ENCODE measurements at regions not wholly inside any gene's neighbourhood (a gene's known extent, or its start where the extent isn't known, plus 50 kb on each side); places are given as distances from the start of the nearest gene placed in this dataset.
"Not testable (repeated sequence)": the region's sequence is repeated elsewhere in the genome, so short reads cannot be mapped to it uniquely, and the experiment has no call there.

DNA sequence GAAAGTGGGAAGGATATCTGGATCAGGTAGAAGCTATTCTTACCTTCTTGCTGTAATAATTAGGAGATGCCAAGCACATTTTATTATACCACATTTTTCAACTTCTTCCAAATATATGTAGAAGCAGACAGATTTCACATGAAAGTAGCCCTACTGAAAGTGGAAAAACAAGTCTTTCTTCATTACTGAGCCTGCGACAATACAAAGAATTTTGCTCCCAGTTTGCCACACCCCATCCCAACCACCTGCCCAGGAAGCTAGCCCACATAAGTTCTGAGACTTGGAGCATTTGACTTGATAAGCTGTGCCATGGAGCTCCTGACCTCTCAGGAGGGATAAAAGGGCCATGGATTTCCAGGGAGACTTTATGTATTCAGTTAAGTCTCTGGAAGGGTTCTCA, 249.1 kb upstream of the ADCY2 start:
- TF ChIP-seq POLR2A (IDR thresholded peaks at IDR 0.05): no peak
- TF ChIP-seq, protein P1, sequence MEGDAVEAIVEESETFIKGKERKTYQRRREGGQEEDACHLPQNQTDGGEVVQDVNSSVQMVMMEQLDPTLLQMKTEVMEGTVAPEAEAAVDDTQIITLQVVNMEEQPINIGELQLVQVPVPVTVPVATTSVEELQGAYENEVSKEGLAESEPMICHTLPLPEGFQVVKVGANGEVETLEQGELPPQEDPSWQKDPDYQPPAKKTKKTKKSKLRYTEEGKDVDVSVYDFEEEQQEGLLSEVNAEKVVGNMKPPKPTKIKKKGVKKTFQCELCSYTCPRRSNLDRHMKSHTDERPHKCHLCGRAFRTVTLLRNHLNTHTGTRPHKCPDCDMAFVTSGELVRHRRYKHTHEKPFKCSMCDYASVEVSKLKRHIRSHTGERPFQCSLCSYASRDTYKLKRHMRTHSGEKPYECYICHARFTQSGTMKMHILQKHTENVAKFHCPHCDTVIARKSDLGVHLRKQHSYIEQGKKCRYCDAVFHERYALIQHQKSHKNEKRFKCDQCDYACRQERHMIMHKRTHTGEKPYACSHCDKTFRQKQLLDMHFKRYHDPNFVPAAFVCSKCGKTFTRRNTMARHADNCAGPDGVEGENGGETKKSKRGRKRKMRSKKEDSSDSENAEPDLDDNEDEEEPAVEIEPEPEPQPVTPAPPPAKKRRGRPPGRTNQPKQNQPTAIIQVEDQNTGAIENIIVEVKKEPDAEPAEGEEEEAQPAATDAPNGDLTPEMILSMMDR (IDR thresholded peaks at IDR 0.05): no peak
- 24 to 38% methylated on average over 1 of the region's 1 CpG for WGBS, 2 donors
- no peaks in the 10 kb centered on the region for H3K4me1 ChIP-seq
- DNase-seq: no peak
- no peaks in the 10 kb centered on the region for H3K9me3 ChIP-seq
- no peaks in the 10 kb centered on the region for H3K36me3 ChIP-seq
- intact Hi-C loops (cut with DNase I): no loop called here
- no peaks in the 10 kb centered on the region for H3K27me3 ChIP-seq
- no peak overlapping the region for H3K27ac ChIP-seq
- H3K4me3 ChIP-seq (replicated peaks in 1 of 3): no peak overlapping the region

DNA sequence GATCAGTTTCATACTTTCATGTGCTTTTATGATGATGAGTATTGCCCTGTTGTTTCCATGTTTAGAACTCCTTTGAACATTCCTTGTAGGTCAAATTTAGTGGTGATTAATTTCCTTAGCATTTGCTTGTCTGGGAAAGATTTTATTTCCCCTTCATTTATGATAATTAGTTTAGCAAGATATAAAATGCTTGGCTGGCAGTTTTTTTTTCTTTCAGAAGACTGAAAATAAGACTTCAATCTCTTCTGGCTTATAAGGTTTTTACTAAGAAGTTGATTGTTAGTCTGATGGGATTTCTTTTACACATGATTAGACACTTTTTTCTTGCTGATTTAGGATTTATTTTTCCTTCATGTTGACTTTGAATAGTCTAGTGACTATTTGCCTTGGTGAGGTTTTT, 238.9 kb upstream of the ADCY2 start:
- DNase-seq: no peak
- H3K9me3 ChIP-seq: no peaks in the 10 kb centered on the region
- TF ChIP-seq POLR2A (IDR thresholded peaks at IDR 0.05): no peak
- TF ChIP-seq, protein P1 (IDR thresholded peaks at IDR 0.05): no peak
- no peaks in the 10 kb centered on the region for H3K36me3 ChIP-seq
- H3K4me3 ChIP-seq (replicated peaks in 1 of 3): no peak overlapping the region
- H3K27ac ChIP-seq: no peak overlapping the region
- H3K4me1 ChIP-seq: no peaks in the 10 kb centered on the region
- no peaks in the 10 kb centered on the region for H3K27me3 ChIP-seq
- intact Hi-C loops (cut with DNase I): no loop called here

DNA sequence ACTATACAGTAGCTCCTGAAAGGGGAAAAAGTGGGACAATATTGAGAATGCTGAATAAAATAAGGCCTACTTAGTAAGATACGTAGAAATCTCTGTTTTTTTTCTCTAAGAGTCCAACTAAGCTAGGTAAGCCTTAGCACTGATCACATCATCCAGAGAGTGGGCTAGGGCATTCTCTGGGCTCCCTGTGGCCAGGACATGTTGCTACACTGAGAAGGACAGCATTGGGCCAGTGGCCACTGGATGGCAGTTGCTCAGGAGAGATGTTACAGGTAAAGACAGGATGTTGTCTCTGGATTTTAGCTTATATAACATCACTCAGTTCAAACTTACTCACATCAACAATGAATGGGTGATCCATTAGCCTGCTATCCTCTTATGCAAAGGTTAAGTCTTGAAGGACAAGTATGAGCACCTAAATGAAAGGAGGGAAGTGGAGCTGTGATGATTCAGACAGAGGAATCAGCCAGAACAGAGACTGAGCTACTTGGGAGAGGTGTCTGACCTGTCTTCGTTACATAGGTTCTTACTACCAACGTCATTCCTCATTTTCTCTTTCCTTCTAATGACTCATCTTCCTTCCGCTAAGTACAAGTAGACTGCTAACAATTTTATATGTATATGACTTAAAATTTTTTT, 226.6 kb upstream of the ADCY2 start:
- 74% methylated on average over 4 of the region's 4 CpGs for WGBS, 2 donors
- no peak for DNase-seq
- H3K4me1 ChIP-seq: no peaks in the 10 kb centered on the region
- no peaks in the 10 kb centered on the region for H3K36me3 ChIP-seq
- no peaks in the 10 kb centered on the region for H3K27me3 ChIP-seq
- TF ChIP-seq POLR2A (IDR thresholded peaks at IDR 0.05): no peak
- TF ChIP-seq, protein P1 (IDR thresholded peaks at IDR 0.05): no peak
- intact Hi-C loops (cut with DNase I): no loop called here
- no peak overlapping the region for H3K4me3 ChIP-seq (replicated peaks in 1 of 3)
- no peak overlapping the region for H3K27ac ChIP-seq
- H3K9me3 ChIP-seq: no peaks in the 10 kb centered on the region

DNA sequence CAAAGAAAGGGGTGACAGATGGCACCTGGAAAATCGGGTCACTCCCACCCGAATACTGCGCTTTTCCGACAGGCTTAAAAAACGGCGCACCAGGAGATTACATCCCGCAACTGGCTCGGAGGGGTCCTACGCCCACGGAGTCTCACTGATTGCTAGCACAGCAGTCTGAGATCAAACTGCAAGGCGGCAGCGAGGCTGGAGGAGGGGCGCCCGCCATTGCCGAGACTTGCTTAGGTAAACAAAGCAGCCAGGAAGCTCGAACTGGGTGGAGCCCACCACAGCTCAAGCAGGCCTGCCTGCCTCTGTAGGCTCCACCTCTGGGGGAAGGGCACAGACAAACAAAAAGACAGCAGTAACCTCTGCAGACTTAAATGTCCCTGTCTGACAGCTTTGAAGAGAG, 225.2 kb upstream of the ADCY2 start:
- intact Hi-C loops (cut with DNase I); DNase-seq: not testable (repeated sequence)

DNA sequence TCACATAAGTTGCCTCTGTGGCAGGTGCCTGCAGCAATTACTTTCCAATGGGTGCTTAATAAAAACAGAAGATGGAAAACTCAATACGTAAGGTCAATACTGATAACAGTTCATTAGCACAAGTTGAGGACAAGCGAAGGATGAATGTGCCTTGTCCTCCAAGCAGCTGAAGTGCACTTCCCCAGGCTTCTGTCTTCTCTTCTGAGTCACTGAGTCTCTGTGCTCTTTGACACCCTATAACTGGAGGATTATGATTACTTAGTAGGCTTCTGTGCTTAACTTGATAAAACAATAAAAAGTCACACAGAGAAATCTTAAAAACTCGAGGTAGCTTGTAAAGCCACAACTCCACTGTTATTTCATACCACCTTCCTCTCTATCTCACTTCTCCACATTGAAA, 216.6 kb upstream of the ADCY2 start:
- WGBS, 2 donors: 56 to 61% methylated on average over 3 of the region's 3 CpGs
- H3K9me3 ChIP-seq: no peaks in the 10 kb centered on the region
- no peaks in the 10 kb centered on the region for H3K27me3 ChIP-seq
- no peak for DNase-seq
- no peaks in the 10 kb centered on the region for H3K36me3 ChIP-seq
- no peaks in the 10 kb centered on the region for H3K4me1 ChIP-seq
- no peak overlapping the region for H3K4me3 ChIP-seq (replicated peaks in 1 of 3)
- TF ChIP-seq POLR2A (IDR thresholded peaks at IDR 0.05): no peak
- intact Hi-C loops (cut with DNase I): no loop called here
- no peak overlapping the region for H3K27ac ChIP-seq

More for the DNA sequence above, 225.2 kb upstream of the ADCY2 start:
- not testable (repeated sequence) for H3K27ac ChIP-seq; H3K9me3 ChIP-seq; H3K4me3 ChIP-seq (replicated peaks in 1 of 3); H3K27me3 ChIP-seq; H3K36me3 ChIP-seq; H3K4me1 ChIP-seq
- WGBS, 2 donors: 44 to 73% methylated on average over 15 to 16 of the region's 16 CpGs

DNA sequence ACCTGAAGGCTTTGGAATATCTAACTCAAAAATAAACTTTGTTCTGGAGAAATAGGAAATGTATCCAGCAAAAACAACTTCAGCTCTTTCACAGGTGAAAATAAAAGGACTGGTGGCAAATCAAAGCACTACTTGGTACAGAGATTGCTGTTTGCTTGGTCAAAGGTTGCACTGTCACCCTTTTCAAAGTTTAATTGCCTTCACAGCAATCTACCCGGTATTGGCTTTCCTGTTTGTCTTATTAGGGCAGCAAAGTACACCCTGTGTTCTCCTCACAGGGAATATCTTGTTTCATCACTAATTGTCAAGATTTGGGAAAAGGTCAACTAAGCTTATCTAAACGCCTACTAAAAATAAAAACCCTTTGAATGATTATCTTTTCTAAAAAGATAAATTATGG, 214.1 kb upstream of the ADCY2 start:
- H3K4me1 ChIP-seq: no peaks in the 10 kb centered on the region
- no peak overlapping the region for H3K27ac ChIP-seq
- intact Hi-C loops (cut with DNase I): no loop called here
- DNase-seq: no peak
- H3K27me3 ChIP-seq: no peaks in the 10 kb centered on the region
- no peak overlapping the region for H3K4me3 ChIP-seq (replicated peaks in 1 of 3)
- WGBS, 2 donors: 37 to 38% methylated on average over 2 of the region's 2 CpGs
- H3K9me3 ChIP-seq: no peaks in the 10 kb centered on the region
- no peaks in the 10 kb centered on the region for H3K36me3 ChIP-seq
- TF ChIP-seq, protein P1 (IDR thresholded peaks at IDR 0.05): no peak
- TF ChIP-seq POLR2A (IDR thresholded peaks at IDR 0.05): no peak
